ENCODE measurements at regions not wholly inside any gene's neighbourhood (a gene's known extent, or its start where the extent isn't known, plus 50 kb on each side); places are given as distances from the start of the nearest gene placed in this dataset.

DNA sequence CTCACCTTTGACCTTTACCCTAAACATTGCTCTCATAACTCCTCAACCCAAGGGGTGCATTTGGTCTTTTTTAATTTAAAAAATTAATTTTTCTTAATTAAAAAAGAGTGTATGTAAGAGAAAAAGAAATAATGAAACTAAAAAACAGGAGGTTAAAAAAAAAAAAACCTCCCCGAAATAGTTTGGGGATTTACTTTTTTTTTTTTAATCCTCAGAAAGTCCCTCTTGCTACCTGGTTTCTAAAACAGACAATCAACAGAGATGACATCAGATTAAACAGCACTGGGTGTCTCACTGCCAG is 301.3 kb downstream of the SOX9 start:
- Histone ChIP-seq H3K27me3 (ENCODE audit: insufficient read depth, low read length, poor library complexity, severe bottlenecking) (no peaks in the 10 kb centered on the region), H3K36me3 (ENCODE audit: insufficient read depth, low read length) (no peaks in the 10 kb centered on the region), H3K9me2 (replicated peaks; ENCODE audit: low read depth, low read length) (no peaks in the 10 kb centered on the region), H2AFZ (ENCODE audit: low read length) (no peak overlapping the region), H4K20me1 (ENCODE audit: insufficient read depth, low read length, poor library complexity, severe bottlenecking) (no peaks in the 10 kb centered on the region), H3F3A (ENCODE audit: low read depth) (no peaks in the 10 kb centered on the region), H3K4me3 (ENCODE audit: low read length, poor library complexity, severe bottlenecking) (no peak overlapping the region), H3K4me2 (ENCODE audit: low read depth, low read length, poor library complexity, severe bottlenecking) (no peak overlapping the region), H3K79me2 (ENCODE audit: insufficient read depth, low read length) (no peaks in the 10 kb centered on the region), H3K9me3 (ENCODE audit: insufficient read depth, low read depth, low read length) (peaks cover 4% of the 10 kb centered on the region; the same call in 1 of the 2 replicates), H3K4me1 (ENCODE audit: insufficient read depth, low read length, poor library complexity, severe bottlenecking) (no peaks in the 10 kb centered on the region), H3K9ac (ENCODE audit: low read depth, low read length, poor library complexity, severe bottlenecking) (no peak overlapping the region)
- TF ChIP-seq EZH2phosphoT487 (IDR thresholded peaks at IDR 0.05; ENCODE audit: borderline replicate concordance) = no peak
- TF ChIP-seq, protein P1, sequence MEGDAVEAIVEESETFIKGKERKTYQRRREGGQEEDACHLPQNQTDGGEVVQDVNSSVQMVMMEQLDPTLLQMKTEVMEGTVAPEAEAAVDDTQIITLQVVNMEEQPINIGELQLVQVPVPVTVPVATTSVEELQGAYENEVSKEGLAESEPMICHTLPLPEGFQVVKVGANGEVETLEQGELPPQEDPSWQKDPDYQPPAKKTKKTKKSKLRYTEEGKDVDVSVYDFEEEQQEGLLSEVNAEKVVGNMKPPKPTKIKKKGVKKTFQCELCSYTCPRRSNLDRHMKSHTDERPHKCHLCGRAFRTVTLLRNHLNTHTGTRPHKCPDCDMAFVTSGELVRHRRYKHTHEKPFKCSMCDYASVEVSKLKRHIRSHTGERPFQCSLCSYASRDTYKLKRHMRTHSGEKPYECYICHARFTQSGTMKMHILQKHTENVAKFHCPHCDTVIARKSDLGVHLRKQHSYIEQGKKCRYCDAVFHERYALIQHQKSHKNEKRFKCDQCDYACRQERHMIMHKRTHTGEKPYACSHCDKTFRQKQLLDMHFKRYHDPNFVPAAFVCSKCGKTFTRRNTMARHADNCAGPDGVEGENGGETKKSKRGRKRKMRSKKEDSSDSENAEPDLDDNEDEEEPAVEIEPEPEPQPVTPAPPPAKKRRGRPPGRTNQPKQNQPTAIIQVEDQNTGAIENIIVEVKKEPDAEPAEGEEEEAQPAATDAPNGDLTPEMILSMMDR (conservative IDR thresholded peaks at IDR 0.05; ENCODE audit: low read length) = no peak

DNA sequence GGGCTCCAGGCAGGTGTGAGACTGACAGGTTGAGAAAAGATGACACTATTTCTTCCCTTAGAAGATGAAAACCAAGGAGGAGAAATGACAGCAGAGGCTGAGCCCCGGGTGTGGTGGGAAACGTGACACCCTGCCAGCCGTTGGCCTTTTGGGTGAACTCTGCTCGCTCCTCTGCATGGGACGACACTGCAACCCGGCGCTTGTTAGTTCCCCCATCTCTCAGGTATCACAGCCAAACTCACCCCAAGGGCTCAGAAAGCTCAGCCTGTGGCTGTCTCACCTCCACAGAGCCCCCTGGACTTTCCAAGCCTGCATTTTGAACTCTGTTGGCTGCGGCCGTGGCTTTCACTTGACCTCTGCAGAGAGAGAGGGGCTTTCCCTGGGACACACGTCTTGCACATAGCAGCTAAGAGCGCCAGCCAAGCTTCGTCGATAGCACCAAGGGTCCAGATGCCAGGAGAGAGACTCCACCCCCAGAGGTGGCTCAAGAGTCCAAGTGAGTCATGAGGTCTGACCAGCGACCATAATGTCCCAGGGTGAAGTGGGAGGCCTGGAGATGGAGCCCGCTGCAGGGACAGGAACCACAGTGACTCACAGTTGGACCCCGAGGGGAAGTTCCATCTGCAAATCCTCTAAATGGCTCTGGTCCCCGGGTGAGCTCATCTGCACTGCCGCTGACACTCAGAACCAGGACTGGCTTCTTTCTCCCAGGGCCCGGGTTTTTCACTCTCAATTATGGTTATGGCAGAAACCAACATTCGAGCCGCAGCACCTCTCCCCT is 301.9 kb downstream of the SOX9 start:
- TF ChIP-seq, protein P1 (conservative IDR thresholded peaks at IDR 0.05; ENCODE audit: low read length) = no peak
- no peak for TF ChIP-seq EZH2phosphoT487 (IDR thresholded peaks at IDR 0.05; ENCODE audit: borderline replicate concordance)
- H3K4me3 ChIP-seq (ENCODE audit: low read length, poor library complexity, severe bottlenecking) = no peak overlapping the region
- no peaks in the 10 kb centered on the region for H3K9me2 ChIP-seq (replicated peaks; ENCODE audit: low read depth, low read length)
- H3K9ac ChIP-seq (ENCODE audit: low read depth, low read length, poor library complexity, severe bottlenecking) = no peak overlapping the region
- H3K4me1 ChIP-seq (ENCODE audit: insufficient read depth, low read length, poor library complexity, severe bottlenecking) = no peaks in the 10 kb centered on the region
- no peaks in the 10 kb centered on the region for H3F3A ChIP-seq (ENCODE audit: low read depth)
- peaks cover 4% of the 10 kb centered on the region; the same call in 1 of the 2 replicates for H3K9me3 ChIP-seq (ENCODE audit: insufficient read depth, low read depth, low read length)
- H3K79me2 ChIP-seq (ENCODE audit: insufficient read depth, low read length) = no peaks in the 10 kb centered on the region
- H2AFZ ChIP-seq (ENCODE audit: low read length) = no peak overlapping the region
- no peaks in the 10 kb centered on the region for H4K20me1 ChIP-seq (ENCODE audit: insufficient read depth, low read length, poor library complexity, severe bottlenecking)
- no peaks in the 10 kb centered on the region for H3K36me3 ChIP-seq (ENCODE audit: insufficient read depth, low read length)
- H3K4me2 ChIP-seq (ENCODE audit: low read depth, low read length, poor library complexity, severe bottlenecking) = no peak overlapping the region
- no peaks in the 10 kb centered on the region for H3K27me3 ChIP-seq (ENCODE audit: insufficient read depth, low read length, poor library complexity, severe bottlenecking)

DNA sequence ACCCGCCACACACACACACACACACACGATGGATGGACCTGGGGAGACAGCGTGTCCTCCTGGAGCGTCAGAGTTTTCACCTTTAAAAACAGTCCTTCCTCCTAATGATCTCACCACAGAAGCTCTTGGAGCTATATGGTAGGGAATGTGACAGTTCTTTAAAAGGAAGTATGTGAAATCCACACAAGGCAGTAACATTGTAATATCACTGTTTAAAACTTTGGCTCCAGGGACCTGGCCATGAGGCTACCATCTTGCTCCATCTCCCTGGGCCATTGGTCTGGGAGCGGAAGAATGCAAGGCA is 302.4 kb downstream of the SOX9 start:
- TF ChIP-seq, protein P1 (conservative IDR thresholded peaks at IDR 0.05; ENCODE audit: low read length) = no peak
- TF ChIP-seq EZH2phosphoT487 (IDR thresholded peaks at IDR 0.05; ENCODE audit: borderline replicate concordance) = no peak
- Histone ChIP-seq H3K27me3 (ENCODE audit: insufficient read depth, low read length, poor library complexity, severe bottlenecking) (no peaks in the 10 kb centered on the region), H2AFZ (ENCODE audit: low read length) (no peak overlapping the region), H3K4me3 (ENCODE audit: low read length, poor library complexity, severe bottlenecking) (no peak overlapping the region), H3K9me3 (ENCODE audit: insufficient read depth, low read depth, low read length) (peaks cover under 1% of the 10 kb centered on the region; the same call in 1 of the 2 replicates), H3K79me2 (ENCODE audit: insufficient read depth, low read length) (no peaks in the 10 kb centered on the region), H3K4me2 (ENCODE audit: low read depth, low read length, poor library complexity, severe bottlenecking) (no peak overlapping the region), H3K9me2 (replicated peaks; ENCODE audit: low read depth, low read length) (no peaks in the 10 kb centered on the region), H3K36me3 (ENCODE audit: insufficient read depth, low read length) (no peaks in the 10 kb centered on the region), H3K4me1 (ENCODE audit: insufficient read depth, low read length, poor library complexity, severe bottlenecking) (no peaks in the 10 kb centered on the region), H4K20me1 (ENCODE audit: insufficient read depth, low read length, poor library complexity, severe bottlenecking) (no peaks in the 10 kb centered on the region), H3F3A (ENCODE audit: low read depth) (no peaks in the 10 kb centered on the region), H3K9ac (ENCODE audit: low read depth, low read length, poor library complexity, severe bottlenecking) (no peak overlapping the region)

Data from Loucy (cell line).